ENCODE measurements at regions not wholly inside any gene's neighbourhood (a gene's known extent, or its start where the extent isn't known, plus 50 kb on each side); places are given as distances from the start of the nearest gene placed in this dataset.

- TF ChIP-seq TEAD4 (IDR thresholded peaks at IDR 0.05; ENCODE audit: borderline replicate concordance, insufficient read depth) (no peak), MAX (IDR thresholded peaks at IDR 0.05; ENCODE audit: low read depth) (no peak), CTCF (IDR thresholded peaks at IDR 0.05) (no peak), CHD2 (IDR thresholded peaks at IDR 0.05; ENCODE audit: low read length, partially characterized antibody) (no peak), POLR2AphosphoS5 (IDR thresholded peaks at IDR 0.05; ENCODE audit: low read depth, low read length) (no peak), TCF12 (IDR thresholded peaks at IDR 0.05) (no peak), RCOR1 (IDR thresholded peaks at IDR 0.05; ENCODE audit: low read length) (no peak), RAD21 (IDR thresholded peaks at IDR 0.05; ENCODE audit: low read length) (no peak), REST (IDR thresholded peaks at IDR 0.05; ENCODE audit: low read depth, low read length) (no peak), FOSL2 (IDR thresholded peaks at IDR 0.05; ENCODE audit: borderline replicate concordance, low read depth) (no peak), EP300 (IDR thresholded peaks at IDR 0.05; ENCODE audit: borderline replicate concordance in 1 of 2, low read depth in 1 of 2, low read length in 1 of 2) (no peak), NRF1 (IDR thresholded peaks at IDR 0.05; ENCODE audit: low read depth, low read length) (no peak)
Observed at GRCh38 chr1:243923292-243924171, 73.5 kb upstream of the AKT3 start.
